DMS 273 treated with DMSO at 0.1 percent for 48 hours (cell line): ENCODE measurements at regions not wholly inside any gene's neighbourhood (a gene's known extent, or its start where the extent isn't known, plus 50 kb on each side); places are given as distances from the start of the nearest gene placed in this dataset.
"Not testable (repeated sequence)": the region's sequence is repeated elsewhere in the genome, so short reads cannot be mapped to it uniquely, and the experiment has no call there.

ENCODE experiments used
- DNase-seq: peaks from one replicate; lab custom pipeline; 2025; lab: John Stamatoyannopoulos, UW

GRCh38 chr3:177394231-177395024, 197.1 kb upstream of the TBL1XR1 start:
- not testable (repeated sequence) for DNase-seq

DNA sequence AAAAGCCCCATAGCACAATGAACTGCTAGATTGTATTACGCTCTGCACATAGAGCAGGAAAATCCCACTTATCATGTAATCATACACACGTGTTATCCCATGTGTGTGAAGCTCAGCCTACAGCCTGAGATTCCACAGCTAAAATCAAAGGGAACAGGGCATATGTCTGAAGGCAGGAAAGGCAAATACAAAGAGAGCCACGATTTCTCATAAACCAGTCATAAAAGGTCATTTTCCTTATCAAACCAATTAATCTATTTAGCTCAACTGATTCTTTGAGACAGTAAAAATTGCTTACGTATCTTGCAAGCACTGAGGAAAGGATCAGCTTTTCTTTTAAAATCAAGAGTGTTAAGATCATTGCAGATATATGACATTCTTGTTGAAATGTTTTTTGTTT, 199.5 kb upstream of the TBL1XR1 start:
- DNase-seq = no peak

DNA sequence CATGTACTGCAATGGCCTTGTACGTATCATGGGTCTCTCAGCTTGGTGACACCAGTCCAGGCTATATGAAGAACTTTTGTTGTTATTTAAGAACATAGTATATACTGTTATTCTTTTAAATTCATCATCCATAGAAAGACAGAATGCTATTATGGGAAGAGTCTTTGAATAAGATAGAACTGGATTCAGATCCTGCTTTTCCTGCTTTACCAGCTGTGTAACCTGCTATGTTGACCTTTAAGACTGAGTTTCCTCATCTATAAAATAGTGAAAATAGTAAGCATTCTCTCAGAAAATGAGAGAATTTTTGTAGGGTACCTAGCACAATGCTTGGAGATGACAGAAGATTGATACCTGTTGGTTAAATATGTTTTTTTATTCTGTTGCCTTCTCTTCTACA, 204.1 kb upstream of the TBL1XR1 start:
- no peak for DNase-seq

DNA sequence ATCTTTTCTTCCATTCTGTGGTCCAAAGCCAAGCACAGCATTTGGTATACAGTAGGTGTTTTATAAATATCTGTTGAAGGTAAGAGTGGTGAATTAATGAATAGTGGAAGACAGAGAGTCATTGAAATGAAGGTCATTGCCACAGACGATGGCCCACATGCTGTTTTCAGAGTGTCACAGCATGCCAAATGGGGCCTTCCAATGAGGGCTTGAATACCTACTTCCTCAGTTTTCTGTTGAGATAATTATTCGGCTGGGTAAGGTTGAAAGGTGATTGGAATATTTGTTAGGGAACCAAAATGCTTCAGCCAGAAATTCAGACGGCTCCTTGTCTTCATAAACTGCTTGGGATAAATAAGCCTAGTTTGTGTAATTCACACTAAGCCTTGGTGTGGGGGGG, 205.3 kb upstream of the TBL1XR1 start:
- no peak for DNase-seq

DNA sequence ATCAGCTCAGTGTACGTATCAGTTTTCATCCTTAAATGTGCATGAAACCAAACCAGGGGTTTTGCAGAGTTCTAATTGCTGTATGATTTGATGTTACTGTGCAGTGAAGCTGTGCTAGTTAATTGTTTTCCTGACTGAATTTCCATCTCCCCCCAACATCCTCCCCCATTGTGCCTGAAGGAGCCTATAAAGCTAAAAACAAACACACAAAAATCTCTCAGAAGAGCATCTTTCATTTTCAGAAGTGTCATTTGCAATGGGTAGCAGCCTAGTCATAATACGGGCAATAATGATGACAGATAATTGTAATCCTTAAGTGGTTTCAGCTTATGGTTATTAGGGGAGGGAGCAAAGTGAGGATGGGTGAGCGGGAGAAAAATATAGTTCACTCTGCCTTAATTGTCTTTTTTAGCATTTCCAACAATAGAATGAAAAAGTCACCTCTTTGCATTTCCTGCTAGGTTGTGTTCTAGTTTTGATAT, 207.9 kb upstream of the TBL1XR1 start:
- no peak for DNase-seq

- DNase-seq = no peak
Observed at GRCh38 chr3:177410730-177411129, 213.4 kb upstream of the TBL1XR1 start.

- no peak for DNase-seq
Observed at GRCh38 chr3:177411201-177411600, 213.9 kb upstream of the TBL1XR1 start.

GRCh38 chr3:177412677-177413170, 215.4 kb upstream of the TBL1XR1 start:
- DNase-seq = not testable (repeated sequence)

DNA sequence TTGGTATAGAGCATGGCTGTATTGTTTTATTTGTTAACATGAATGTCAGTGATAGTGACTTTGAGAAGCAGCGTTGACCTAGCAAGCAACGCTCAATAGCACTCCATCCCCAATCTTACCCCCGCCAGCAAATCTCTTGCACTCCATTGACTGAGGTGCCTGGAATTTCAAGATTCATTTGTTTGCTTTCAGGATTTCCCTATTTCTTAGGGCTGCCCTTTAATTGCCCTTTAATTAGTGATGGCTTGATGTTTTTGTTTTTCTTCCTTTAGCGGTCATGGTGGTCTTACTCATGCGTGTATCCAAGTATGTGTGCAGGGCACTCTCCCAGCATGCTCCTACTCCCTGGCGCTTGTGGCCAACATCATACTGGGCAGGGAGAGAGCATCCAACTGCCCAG, 216.8 kb upstream of the TBL1XR1 start:
- DNase-seq = no peak

- DNase-seq = no peak
Observed at GRCh38 chr3:177418787-177419186, 221.5 kb upstream of the TBL1XR1 start.

DNA sequence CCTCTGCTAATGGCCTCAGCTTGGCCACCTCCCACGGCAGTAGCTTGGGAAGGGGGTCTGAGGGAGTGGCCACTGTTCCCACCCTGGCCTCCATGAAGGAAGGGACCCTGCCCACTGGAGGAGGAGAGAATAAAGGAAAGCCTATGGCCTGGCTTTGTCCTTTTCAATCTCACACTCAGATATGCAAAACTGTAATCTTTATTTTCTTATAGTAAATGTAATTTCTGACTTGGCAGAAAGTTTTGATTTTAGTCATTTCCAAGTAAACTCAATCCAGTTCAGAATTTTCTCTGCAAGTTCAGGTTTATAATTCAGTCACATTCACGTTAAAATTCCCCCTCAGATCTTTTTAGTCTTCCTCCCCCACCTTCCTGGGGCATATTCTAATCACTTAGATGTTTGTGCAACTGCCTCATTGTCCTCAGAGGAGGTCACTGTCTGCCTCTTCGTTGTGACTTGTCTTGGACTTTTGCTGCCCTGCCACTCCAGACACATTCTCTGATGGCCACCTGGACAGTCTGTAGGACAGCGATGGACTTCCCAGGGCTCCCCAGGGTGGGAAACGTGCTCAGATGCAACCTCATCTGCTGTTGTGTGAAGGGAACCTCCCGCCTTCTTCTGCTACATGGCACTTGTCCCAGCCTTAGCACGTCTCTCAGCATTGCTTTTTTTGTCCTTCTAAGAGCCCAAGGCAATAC, 222.8 kb upstream of the TBL1XR1 start:
- DNase-seq = no peak

GRCh38 chr3:177420651-177421480, 223.6 kb upstream of the TBL1XR1 start:
- DNase-seq = no peak

- no peak for DNase-seq
Observed at GRCh38 chr3:177421481-177421785, 224.2 kb upstream of the TBL1XR1 start.

DNA sequence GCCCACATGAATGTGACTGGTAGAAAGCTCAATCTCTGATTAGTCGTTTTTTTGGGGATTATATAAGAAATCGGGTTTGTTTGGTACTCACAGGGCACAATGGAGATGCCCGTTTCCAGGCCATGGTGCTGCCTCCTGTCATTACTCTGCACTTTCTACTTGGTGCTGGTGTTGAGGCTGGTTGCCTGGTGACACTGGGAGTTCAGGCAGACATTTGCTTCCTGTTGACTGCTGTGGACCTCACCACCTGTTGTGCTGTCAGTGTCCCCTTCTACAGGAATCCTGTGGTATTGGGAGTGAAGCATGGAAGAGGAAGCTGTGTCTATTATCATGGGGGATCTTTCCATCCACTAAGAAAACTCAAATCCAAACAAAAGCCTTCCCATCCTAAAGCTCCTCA, 227.2 kb upstream of the TBL1XR1 start:
- no peak for DNase-seq

- no peak for DNase-seq
Observed at GRCh38 chr3:177425042-177425441, 227.8 kb upstream of the TBL1XR1 start.

- no peak for DNase-seq
Observed at GRCh38 chr3:177426106-177426877, 229.0 kb upstream of the TBL1XR1 start.

- DNase-seq = no peak
Observed at GRCh38 chr3:177426878-177427495, 229.7 kb upstream of the TBL1XR1 start.

DNA sequence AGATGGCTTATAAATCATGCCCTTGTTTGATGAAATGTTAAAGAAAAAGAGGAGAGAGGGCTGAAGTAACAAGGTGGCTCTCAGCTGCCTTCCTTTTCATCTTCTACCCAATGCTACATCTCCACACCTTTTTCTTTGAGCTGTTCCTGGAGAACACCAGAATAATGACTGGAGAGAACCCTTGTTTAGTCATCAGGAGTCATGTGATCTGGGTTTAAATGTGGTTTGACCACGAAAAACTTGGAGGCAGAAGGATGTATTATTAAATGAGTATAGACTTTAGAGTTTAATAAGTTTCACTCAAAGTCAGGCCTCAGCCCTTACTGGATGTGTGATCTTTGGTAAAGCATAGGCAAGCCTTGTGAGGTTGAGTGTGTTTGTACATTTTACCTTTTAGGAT, 230.3 kb upstream of the TBL1XR1 start:
- no peak for DNase-seq

DNA sequence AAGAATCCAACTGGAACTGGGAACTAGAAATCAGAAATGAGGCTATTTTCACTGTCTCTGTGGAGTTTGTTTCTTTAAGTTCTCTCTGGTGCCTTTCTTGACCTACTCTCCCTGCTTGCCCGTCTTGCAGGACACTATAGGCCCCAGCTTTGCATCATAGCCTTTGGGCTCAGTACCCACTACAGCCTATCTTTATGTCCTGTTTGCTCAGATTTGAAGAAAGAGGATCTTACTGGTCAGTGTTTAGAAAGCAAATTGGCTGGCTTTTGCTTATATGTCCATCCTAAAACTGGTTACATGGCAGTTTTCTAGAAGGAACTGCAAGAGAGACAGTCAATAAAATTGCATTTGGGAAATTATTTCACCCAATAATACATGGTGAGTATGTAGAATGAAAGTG, 231.8 kb upstream of the TBL1XR1 start:
- DNase-seq = no peak

DNA sequence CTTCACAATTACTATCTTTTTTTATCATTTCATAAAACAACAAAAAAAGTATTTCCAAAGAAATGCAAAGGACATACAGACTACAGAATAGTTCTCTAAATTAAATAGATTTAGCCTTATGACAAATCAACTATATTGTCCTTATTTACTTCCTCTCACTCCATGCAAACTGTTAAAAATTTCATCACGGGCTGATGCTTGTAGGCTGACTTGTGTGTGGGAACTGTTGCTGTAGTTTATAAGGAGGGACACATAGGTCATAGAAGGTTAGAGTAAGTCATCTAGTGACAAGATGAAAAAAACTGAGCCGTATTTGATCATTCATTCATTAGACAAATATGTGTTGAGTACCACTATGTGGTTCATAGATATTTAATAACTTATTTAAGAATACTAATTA, 232.5 kb upstream of the TBL1XR1 start:
- DNase-seq = no peak

- no peak for DNase-seq
Observed at GRCh38 chr3:177430653-177431052, 233.4 kb upstream of the TBL1XR1 start.
